Neural cell (in vitro differentiated cells): ENCODE measurements at regions not wholly inside any gene's neighbourhood (a gene's known extent, or its start where the extent isn't known, plus 50 kb on each side); places are given as distances from the start of the nearest gene placed in this dataset.

Experiments used
- H2AFZ ChIP-seq: fragments of 200-600, 300-800 bp; sonication (generic), shearing (Covaris generic); 2 replicates; pipeline ENCODE4 v1.6.0; 2014; ENCODE audit warnings: low read depth, mild to moderate bottlenecking, antibody characterized with exemption, low read length, moderate library complexity
- H3F3A ChIP-seq: fragments of 200-600 bp; shearing (Covaris generic); 2 replicates; pipeline ENCODE4 v1.6.1; 2016; ENCODE audit warnings: mild to moderate bottlenecking, moderate library complexity, mixed read lengths, antibody characterized with exemption, low read length; ENCODE audit not compliant: insufficient read depth, poor library complexity, severe bottlenecking
- H3K27ac ChIP-seq: fragments of 200-600, 300-800 bp; sonication (generic), shearing (Covaris generic); 2 replicates; pipeline ENCODE4 v1.5.1; 2014; ENCODE audit warnings: mild to moderate bottlenecking, low read length, moderate library complexity
- H3K27me3 ChIP-seq: fragments of 300-800, 200-600 bp; sonication (generic), shearing (Covaris generic); 2 replicates; pipeline ENCODE4 v1.6.0; 2014; ENCODE audit warnings: mild to moderate bottlenecking, low read depth, low read length, moderate library complexity; ENCODE audit not compliant: insufficient read depth
- H3K36me3 ChIP-seq: fragments of 300-800, 200-600 bp; sonication (generic), shearing (Covaris generic); 2 replicates; pipeline ENCODE4 v1.5.1; 2014; ENCODE audit warnings: mild to moderate bottlenecking, antibody characterized with exemption, low read length, moderate library complexity; ENCODE audit not compliant: insufficient read depth
- H3K4me2 ChIP-seq: fragments of 300-800, 200-600 bp; sonication (generic), shearing (Covaris generic); 2 replicates; pipeline ENCODE4 v1.6.0; 2014; ENCODE audit warnings: mild to moderate bottlenecking, low read length
- H3K4me3 ChIP-seq: fragments of 300-800, 200-600 bp; sonication (generic), shearing (Covaris generic); 2 replicates; pipeline ENCODE4 v1.5.1; 2014; ENCODE audit warnings: mild to moderate bottlenecking, low read length, moderate library complexity
- H3K79me2 ChIP-seq: fragments of 200-600 bp; shearing (Covaris generic); replicated peaks from 2 replicates; pipeline ENCODE4 v1.6.0; 2014; ENCODE audit warnings: mild to moderate bottlenecking, low read length, moderate library complexity; ENCODE audit not compliant: insufficient read depth
- H3K9ac ChIP-seq: fragments of 300-800, 200-600 bp; sonication (generic), shearing (Covaris generic); 2 replicates; pipeline ENCODE4 v1.6.1; 2016; ENCODE audit warnings: mild to moderate bottlenecking, low read length, mixed read lengths
- H3K9me2 ChIP-seq: fragments of 200-600 bp; shearing (Covaris generic); 2 replicates; pipeline ENCODE4 v1.6.1; 2016; ENCODE audit warnings: mild to moderate bottlenecking, low read length, mixed read lengths; ENCODE audit not compliant: insufficient read depth
- H3K9me3 ChIP-seq: fragments of 200-600, 300-800 bp; sonication (generic), shearing (Covaris generic); 2 replicates; pipeline ENCODE4 v1.6.1; 2016; ENCODE audit warnings: mild to moderate bottlenecking, mixed run types, low read length, moderate library complexity, mixed read lengths
- H4K20me1 ChIP-seq: fragments of 200-600 bp; shearing (Covaris generic); 2 replicates; pipeline ENCODE4 v1.6.1; 2016; ENCODE audit warnings: mild to moderate bottlenecking, mixed run types; ENCODE audit not compliant: insufficient read depth
- EP300 ChIP-seq: fragments of 450-650 bp; conservative IDR thresholded peaks from 2 replicates; pipeline ENCODE4 v1.6.1; 2014; ENCODE audit warnings: antibody characterized with exemption, mild to moderate bottlenecking, moderate library complexity; ENCODE audit not compliant: poor library complexity, severe bottlenecking
- EZH2 ChIP-seq: fragments of 200-600, 300-800 bp; shearing (Covaris generic), sonication (generic); IDR thresholded peaks from 2 replicates; pipeline ENCODE4 v1.6.1; 2014; ENCODE audit warnings: antibody characterized with exemption, low read length, borderline replicate concordance, mild to moderate bottlenecking; ENCODE audit not compliant: insufficient read depth, poor library complexity, severe bottlenecking
- MXI1 ChIP-seq: fragments of 450-650 bp; conservative IDR thresholded peaks from 2 replicates; pipeline ENCODE4 v1.6.1; 2014; ENCODE audit warnings: antibody characterized with exemption, mild to moderate bottlenecking; ENCODE audit not compliant: poor library complexity, severe bottlenecking
- POLR2AphosphoS5 ChIP-seq: IDR thresholded peaks from 2 replicates; pipeline ENCODE4 v1.6.1; 2012
- RAD21 ChIP-seq: fragments of 450-650 bp; conservative IDR thresholded peaks from 2 replicates; pipeline ENCODE4 v1.6.1; 2014; ENCODE audit warnings: antibody characterized with exemption, mild to moderate bottlenecking, moderate library complexity
- SMC3 ChIP-seq: fragments of 450-650 bp; conservative IDR thresholded peaks from 2 replicates; pipeline ENCODE4 v1.6.1; 2014; ENCODE audit warnings: antibody characterized with exemption, mild to moderate bottlenecking, moderate library complexity; ENCODE audit not compliant: poor library complexity
- TAF1 ChIP-seq: IDR thresholded peaks from 2 replicates; pipeline ENCODE4 v1.6.1; 2012; ENCODE audit warnings: low read depth
- TF ChIP-seq, protein P1 (sequence below): IDR thresholded peaks from 2 replicates; pipeline ENCODE4 v1.6.1; 2012; ENCODE audit warnings: borderline replicate concordance
- TF ChIP-seq, protein P2 (sequence below): fragments of 450-650 bp; IDR thresholded peaks from 2 replicates; pipeline ENCODE4 v1.5.1; 2014; ENCODE audit warnings: antibody characterized with exemption, mild to moderate bottlenecking, moderate library complexity; ENCODE audit not compliant: poor library complexity, severe bottlenecking

DNA sequence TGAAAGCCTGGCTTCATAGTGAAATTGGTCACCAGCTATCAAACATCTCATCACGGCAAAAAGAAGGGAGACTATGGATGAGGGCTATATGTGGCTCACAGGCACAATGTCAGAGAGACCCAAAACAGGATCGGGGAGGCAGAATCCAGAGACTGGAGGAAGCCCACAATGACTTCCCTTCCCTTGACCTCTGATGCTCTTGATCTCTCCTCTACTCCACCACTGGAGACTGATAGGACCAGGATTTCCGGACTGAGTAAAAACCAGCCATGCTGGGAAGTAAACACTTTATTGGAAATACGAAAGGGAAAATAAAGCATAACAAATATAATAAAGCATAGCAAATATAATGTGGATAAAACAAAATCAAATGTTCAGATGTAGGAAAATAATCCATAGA is 597.3 kb downstream of the UTRN start:
- no peak overlapping the region for H2AFZ ChIP-seq
- TF ChIP-seq SMC3 (no peak), TAF1 (no peak), MXI1 (no peak), EP300 (no peak), EZH2 (no peak), RAD21 (no peak), POLR2AphosphoS5 (no peak)
- TF ChIP-seq, protein P1, sequence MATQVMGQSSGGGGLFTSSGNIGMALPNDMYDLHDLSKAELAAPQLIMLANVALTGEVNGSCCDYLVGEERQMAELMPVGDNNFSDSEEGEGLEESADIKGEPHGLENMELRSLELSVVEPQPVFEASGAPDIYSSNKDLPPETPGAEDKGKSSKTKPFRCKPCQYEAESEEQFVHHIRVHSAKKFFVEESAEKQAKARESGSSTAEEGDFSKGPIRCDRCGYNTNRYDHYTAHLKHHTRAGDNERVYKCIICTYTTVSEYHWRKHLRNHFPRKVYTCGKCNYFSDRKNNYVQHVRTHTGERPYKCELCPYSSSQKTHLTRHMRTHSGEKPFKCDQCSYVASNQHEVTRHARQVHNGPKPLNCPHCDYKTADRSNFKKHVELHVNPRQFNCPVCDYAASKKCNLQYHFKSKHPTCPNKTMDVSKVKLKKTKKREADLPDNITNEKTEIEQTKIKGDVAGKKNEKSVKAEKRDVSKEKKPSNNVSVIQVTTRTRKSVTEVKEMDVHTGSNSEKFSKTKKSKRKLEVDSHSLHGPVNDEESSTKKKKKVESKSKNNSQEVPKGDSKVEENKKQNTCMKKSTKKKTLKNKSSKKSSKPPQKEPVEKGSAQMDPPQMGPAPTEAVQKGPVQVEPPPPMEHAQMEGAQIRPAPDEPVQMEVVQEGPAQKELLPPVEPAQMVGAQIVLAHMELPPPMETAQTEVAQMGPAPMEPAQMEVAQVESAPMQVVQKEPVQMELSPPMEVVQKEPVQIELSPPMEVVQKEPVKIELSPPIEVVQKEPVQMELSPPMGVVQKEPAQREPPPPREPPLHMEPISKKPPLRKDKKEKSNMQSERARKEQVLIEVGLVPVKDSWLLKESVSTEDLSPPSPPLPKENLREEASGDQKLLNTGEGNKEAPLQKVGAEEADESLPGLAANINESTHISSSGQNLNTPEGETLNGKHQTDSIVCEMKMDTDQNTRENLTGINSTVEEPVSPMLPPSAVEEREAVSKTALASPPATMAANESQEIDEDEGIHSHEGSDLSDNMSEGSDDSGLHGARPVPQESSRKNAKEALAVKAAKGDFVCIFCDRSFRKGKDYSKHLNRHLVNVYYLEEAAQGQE: no peak
- TF ChIP-seq, protein P2, sequence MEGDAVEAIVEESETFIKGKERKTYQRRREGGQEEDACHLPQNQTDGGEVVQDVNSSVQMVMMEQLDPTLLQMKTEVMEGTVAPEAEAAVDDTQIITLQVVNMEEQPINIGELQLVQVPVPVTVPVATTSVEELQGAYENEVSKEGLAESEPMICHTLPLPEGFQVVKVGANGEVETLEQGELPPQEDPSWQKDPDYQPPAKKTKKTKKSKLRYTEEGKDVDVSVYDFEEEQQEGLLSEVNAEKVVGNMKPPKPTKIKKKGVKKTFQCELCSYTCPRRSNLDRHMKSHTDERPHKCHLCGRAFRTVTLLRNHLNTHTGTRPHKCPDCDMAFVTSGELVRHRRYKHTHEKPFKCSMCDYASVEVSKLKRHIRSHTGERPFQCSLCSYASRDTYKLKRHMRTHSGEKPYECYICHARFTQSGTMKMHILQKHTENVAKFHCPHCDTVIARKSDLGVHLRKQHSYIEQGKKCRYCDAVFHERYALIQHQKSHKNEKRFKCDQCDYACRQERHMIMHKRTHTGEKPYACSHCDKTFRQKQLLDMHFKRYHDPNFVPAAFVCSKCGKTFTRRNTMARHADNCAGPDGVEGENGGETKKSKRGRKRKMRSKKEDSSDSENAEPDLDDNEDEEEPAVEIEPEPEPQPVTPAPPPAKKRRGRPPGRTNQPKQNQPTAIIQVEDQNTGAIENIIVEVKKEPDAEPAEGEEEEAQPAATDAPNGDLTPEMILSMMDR: no peak

DNA sequence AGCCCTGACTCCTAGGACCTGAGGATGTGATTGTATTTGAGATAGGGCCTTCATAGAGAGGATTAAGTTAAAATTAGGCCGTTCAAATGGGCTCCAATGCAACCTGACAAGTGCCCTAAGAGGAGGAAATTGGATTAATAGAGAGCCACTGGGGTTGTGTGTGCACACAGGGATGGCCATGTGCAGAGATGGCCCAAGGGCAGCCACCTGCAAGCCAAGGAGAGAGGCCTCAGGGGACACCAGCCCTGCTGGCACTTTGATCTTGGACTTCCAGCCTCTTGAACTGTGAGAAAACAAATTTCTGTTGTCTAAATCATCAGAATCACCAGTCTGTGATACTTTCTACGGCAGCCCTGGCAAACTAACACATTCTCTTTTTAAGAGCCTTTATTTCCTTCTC is 598.8 kb downstream of the UTRN start:
- Histone ChIP-seq H3K27me3 (no peaks in the 10 kb centered on the region), H3K36me3 (no peaks in the 10 kb centered on the region), H3K27ac (no peak overlapping the region), H3K79me2 (no peaks in the 10 kb centered on the region), H3K9me2 (no peaks in the 10 kb centered on the region), H3K9ac (no peak overlapping the region), H3K4me3 (no peak overlapping the region), H3K4me2 (no peak overlapping the region), H4K20me1 (no peaks in the 10 kb centered on the region), H2AFZ (no peak overlapping the region), H3K9me3 (no peaks in the 10 kb centered on the region), H3F3A (no peaks in the 10 kb centered on the region)
- TF ChIP-seq SMC3 (no peak), TAF1 (no peak), MXI1 (no peak), EZH2 (no peak), POLR2AphosphoS5 (no peak), EP300 (no peak), RAD21 (no peak)
- TF ChIP-seq, protein P2: no peak
- TF ChIP-seq, protein P1: no peak

More for the DNA sequence above, 597.3 kb downstream of the UTRN start:
- Histone ChIP-seq H3F3A (no peaks in the 10 kb centered on the region), H3K27ac (no peak overlapping the region), H3K27me3 (no peaks in the 10 kb centered on the region), H3K9ac (no peak overlapping the region), H3K4me2 (no peak overlapping the region), H3K36me3 (no peaks in the 10 kb centered on the region), H4K20me1 (no peaks in the 10 kb centered on the region), H3K9me3 (no peaks in the 10 kb centered on the region), H3K9me2 (no peaks in the 10 kb centered on the region), H3K4me3 (no peak overlapping the region), H3K79me2 (no peaks in the 10 kb centered on the region)
